ENCODE measurements at regions not wholly inside any gene's neighbourhood (a gene's known extent, or its start where the extent isn't known, plus 50 kb on each side); places are given as distances from the start of the nearest gene placed in this dataset.

DNA sequence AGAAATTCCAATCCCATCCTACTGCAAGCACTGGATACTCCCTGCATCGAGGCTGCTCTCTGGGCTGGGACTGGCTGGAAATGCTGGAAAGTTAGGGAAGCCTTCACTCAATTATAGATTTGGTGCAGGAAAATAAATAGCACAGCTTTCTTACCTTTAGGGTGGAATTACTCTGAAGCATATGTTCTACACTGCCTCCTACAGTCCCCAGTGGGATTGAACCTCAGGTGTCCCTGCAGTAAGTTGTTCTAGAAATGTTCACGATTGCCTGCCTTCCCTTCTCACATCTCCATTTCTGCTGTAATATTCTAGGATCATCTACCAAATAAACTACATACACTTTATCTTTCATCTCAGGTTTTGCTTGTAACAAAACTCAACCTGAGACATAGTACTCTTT lies 536.7 kb upstream of the LMCD1 start:
- no peaks in the 10 kb centered on the region for H3K9me3 ChIP-seq (ENCODE audit: control insufficient read depth in 3 of 3, low read length in 3 of 3)
- H3K27me3 ChIP-seq (ENCODE audit: control insufficient read depth in 3 of 3, insufficient read depth in 3 of 3, low read length in 3 of 3): no peaks in the 10 kb centered on the region
- H3K36me3 ChIP-seq (ENCODE audit: control insufficient read depth in 3 of 3, insufficient read depth in 3 of 3, low read length in 3 of 3): no peaks in the 10 kb centered on the region
- H3K4me1 ChIP-seq (ENCODE audit: control insufficient read depth in 3 of 3, insufficient read depth in 3 of 3, low read length in 3 of 3): no peaks in the 10 kb centered on the region
- H3K4me3 ChIP-seq (ENCODE audit: low read length in 3 of 3): no peak overlapping the region
- no peak overlapping the region for H3K9ac ChIP-seq (ENCODE audit: low read depth in 1 of 3, low read length in 3 of 3)
- H3K27ac ChIP-seq (ENCODE audit: low read depth, low read length): no peak overlapping the region

DNA sequence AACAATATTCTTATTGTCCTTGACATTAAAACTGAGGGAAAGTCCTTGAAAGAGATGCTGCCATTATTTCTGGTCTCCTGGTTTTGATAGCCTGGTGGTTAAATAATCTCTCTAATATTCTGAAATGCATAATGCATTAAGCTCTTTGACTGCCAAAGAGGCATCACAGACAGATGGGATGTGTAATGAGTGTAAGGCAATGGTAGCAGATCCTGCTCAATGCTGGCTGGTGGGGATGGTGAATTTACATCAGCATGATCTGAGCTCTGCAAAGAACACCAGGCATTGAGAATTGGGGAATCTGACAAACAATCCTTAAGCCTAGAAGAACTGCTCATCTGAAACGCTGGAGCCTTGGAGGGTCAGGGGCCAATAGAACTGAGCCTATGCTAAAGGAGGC lies 528.6 kb upstream of the LMCD1 start:
- H3K9ac ChIP-seq (ENCODE audit: low read depth in 1 of 3, low read length in 3 of 3): no peak overlapping the region
- no peaks in the 10 kb centered on the region for H3K36me3 ChIP-seq (ENCODE audit: control insufficient read depth in 3 of 3, insufficient read depth in 3 of 3, low read length in 3 of 3)
- H3K4me3 ChIP-seq (ENCODE audit: low read length in 3 of 3): no peak overlapping the region
- no peaks in the 10 kb centered on the region for H3K27me3 ChIP-seq (ENCODE audit: control insufficient read depth in 3 of 3, insufficient read depth in 3 of 3, low read length in 3 of 3)
- no peak overlapping the region for H3K27ac ChIP-seq (ENCODE audit: low read depth, low read length)
- H3K4me1 ChIP-seq (ENCODE audit: control insufficient read depth in 3 of 3, insufficient read depth in 3 of 3, low read length in 3 of 3): peaks cover 0 to 5% (median 0%) of the 10 kb centered on the region in 3 donors
- H3K9me3 ChIP-seq (ENCODE audit: control insufficient read depth in 3 of 3, low read length in 3 of 3): no peaks in the 10 kb centered on the region

DNA sequence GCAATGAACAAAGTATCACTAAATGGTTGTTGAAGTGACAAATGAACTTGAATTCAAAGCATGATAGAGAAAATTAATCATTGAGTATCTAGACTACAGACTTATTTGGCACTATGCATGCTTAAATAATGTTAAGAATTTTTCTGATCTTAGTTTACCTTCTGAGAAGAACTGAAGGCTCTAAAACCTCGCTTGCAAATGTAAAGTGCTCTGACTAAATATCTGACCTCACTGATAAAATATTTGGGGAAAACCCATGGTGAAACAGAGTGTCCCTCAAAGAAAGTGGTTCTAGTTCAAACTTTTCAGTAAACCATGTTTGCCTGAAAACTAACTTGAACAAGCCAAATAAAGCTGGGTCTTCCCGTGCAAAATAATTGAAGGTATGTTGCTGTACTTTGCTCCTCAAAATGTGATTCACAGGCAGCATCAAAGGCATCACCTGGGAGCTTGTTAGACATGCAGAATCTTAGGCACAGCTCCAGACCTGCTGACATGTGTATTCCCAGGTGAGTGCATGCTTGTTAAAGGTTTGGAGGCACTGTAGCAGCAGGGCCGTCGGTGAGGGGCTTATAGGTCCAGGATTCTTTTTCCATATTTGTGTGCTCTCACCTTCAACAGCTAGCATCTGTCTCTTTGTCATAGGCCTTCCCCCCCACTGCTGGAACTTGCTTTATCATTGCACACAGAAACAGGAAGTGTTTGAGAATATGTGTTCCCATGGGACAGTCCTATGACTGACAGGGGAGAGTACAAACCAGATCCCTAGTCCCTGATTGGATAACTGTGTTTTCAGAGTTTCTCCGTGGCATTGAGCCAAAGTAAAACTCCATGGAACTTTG lies 524.2 kb upstream of the LMCD1 start:
- no peak overlapping the region for H3K9ac ChIP-seq (ENCODE audit: low read depth in 1 of 3, low read length in 3 of 3)
- no peak overlapping the region for H3K4me3 ChIP-seq (ENCODE audit: low read length in 3 of 3)
- H3K27ac ChIP-seq (ENCODE audit: low read depth, low read length): no peak overlapping the region
- no peaks in the 10 kb centered on the region for H3K36me3 ChIP-seq (ENCODE audit: control insufficient read depth in 3 of 3, insufficient read depth in 3 of 3, low read length in 3 of 3)
- no peaks in the 10 kb centered on the region for H3K27me3 ChIP-seq (ENCODE audit: control insufficient read depth in 3 of 3, insufficient read depth in 3 of 3, low read length in 3 of 3)
- H3K9me3 ChIP-seq (ENCODE audit: control insufficient read depth in 3 of 3, low read length in 3 of 3): no peaks in the 10 kb centered on the region
- peaks cover 0 to 7% (median 0%) of the 10 kb centered on the region in 3 donors for H3K4me1 ChIP-seq (ENCODE audit: control insufficient read depth in 3 of 3, insufficient read depth in 3 of 3, low read length in 3 of 3)

DNA sequence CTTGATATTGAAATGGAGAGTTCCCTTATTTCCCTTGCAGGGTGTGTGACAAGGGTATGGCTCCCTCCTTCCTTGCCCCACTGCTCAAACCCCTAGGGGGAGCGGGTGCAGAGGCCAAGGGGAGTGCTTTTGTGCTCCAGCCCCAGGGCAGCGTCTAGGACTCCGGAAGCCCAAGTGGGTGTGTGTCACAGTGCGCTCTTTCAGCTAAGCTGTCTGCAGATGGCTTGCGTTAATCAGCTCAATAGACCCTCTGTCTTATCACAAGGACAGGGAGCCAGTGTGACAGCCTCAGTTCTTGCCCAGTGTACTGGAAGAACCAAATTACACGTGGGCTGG lies 523.6 kb upstream of the LMCD1 start:
- H3K4me1 ChIP-seq (ENCODE audit: control insufficient read depth in 3 of 3, insufficient read depth in 3 of 3, low read length in 3 of 3): peaks cover 0 to 7% (median 0%) of the 10 kb centered on the region in 3 donors
- H3K27ac ChIP-seq (ENCODE audit: low read depth, low read length): no peak overlapping the region
- no peaks in the 10 kb centered on the region for H3K36me3 ChIP-seq (ENCODE audit: control insufficient read depth in 3 of 3, insufficient read depth in 3 of 3, low read length in 3 of 3)
- no peaks in the 10 kb centered on the region for H3K9me3 ChIP-seq (ENCODE audit: control insufficient read depth in 3 of 3, low read length in 3 of 3)
- H3K27me3 ChIP-seq (ENCODE audit: control insufficient read depth in 3 of 3, insufficient read depth in 3 of 3, low read length in 3 of 3): no peaks in the 10 kb centered on the region
- H3K9ac ChIP-seq (ENCODE audit: low read depth in 1 of 3, low read length in 3 of 3): no peak overlapping the region
- no peak overlapping the region for H3K4me3 ChIP-seq (ENCODE audit: low read length in 3 of 3)

DNA sequence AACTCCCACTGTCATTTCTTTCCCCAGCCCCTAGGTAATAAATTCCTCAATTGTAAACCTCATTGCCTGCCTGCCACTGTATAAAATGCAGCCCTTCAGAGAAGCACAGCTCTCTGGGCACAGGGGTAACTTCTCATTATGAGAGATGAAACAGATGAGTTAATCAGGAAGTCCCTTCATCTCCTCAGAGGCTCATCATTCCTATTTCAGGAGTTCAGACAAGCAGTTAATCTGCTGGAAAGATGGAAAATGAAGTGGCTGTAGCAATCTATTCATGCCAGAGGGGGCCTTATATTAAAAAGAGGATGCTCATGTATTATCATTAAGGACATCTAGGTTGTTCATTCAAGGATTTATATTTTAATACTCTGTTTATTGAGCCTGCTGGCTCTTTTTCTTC lies 519.5 kb upstream of the LMCD1 start:
- H3K27me3 ChIP-seq (ENCODE audit: control insufficient read depth in 3 of 3, insufficient read depth in 3 of 3, low read length in 3 of 3): no peaks in the 10 kb centered on the region
- H3K36me3 ChIP-seq (ENCODE audit: control insufficient read depth in 3 of 3, insufficient read depth in 3 of 3, low read length in 3 of 3): no peaks in the 10 kb centered on the region
- H3K4me1 ChIP-seq (ENCODE audit: control insufficient read depth in 3 of 3, insufficient read depth in 3 of 3, low read length in 3 of 3): peaks cover 0 to 7% (median 0%) of the 10 kb centered on the region in 3 donors
- H3K9ac ChIP-seq (ENCODE audit: low read depth in 1 of 3, low read length in 3 of 3): no peak overlapping the region
- H3K27ac ChIP-seq (ENCODE audit: low read depth, low read length): no peak overlapping the region
- no peak overlapping the region for H3K4me3 ChIP-seq (ENCODE audit: low read length in 3 of 3)
- no peaks in the 10 kb centered on the region for H3K9me3 ChIP-seq (ENCODE audit: control insufficient read depth in 3 of 3, low read length in 3 of 3)

DNA sequence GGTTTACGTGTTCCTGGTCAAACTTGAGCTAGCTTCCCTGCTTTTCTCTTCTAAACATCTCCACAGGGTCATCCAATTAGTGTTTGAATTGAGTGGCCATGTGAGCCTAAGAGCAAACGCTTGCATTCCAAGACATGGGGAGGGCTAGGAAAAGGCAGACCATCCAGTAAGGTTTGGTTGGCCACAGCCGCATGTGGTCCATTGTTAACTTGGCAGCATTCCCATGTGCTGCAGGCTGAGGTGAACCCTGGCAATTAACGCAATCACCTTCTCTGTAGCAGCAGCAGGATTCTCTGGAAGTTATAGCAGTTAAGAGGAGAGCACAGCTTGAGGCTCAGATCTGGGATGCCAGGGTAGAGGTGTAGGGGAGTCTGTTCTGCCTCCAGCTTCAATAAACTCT lies 502.2 kb upstream of the LMCD1 start:
- Histone ChIP-seq H3K4me1 (ENCODE audit: control insufficient read depth in 3 of 3, insufficient read depth in 3 of 3, low read length in 3 of 3) (no peaks in the 10 kb centered on the region), H3K27me3 (ENCODE audit: control insufficient read depth in 3 of 3, insufficient read depth in 3 of 3, low read length in 3 of 3) (no peaks in the 10 kb centered on the region), H3K36me3 (ENCODE audit: control insufficient read depth in 3 of 3, insufficient read depth in 3 of 3, low read length in 3 of 3) (no peaks in the 10 kb centered on the region), H3K9me3 (ENCODE audit: control insufficient read depth in 3 of 3, low read length in 3 of 3) (peaks cover 0 to 3% (median 0%) of the 10 kb centered on the region in 3 donors), H3K9ac (ENCODE audit: low read depth in 1 of 3, low read length in 3 of 3) (no peak overlapping the region), H3K27ac (ENCODE audit: low read depth, low read length) (no peak overlapping the region), H3K4me3 (ENCODE audit: low read length in 3 of 3) (no peak overlapping the region)

DNA sequence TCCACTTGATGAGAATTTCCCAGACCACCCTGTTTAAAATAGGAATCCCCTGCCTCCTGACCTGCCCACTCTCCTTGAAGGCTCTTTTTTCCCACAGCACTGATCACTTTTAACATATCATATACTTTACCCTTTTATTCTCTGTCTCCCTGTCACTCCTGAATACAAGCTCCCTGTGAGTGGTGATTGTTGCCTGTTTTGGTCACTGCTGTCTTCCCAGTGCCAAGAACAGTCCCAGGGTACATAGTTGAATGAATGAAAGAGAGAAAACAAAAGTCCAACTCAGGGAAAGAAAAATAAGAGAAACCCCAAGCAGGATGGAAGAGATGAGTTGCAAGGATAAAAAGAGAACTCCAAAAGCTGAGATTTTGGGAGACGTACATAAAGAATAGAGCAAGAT lies 500.3 kb upstream of the LMCD1 start:
- H3K27me3 ChIP-seq (ENCODE audit: control insufficient read depth in 3 of 3, insufficient read depth in 3 of 3, low read length in 3 of 3): no peaks in the 10 kb centered on the region
- H3K4me1 ChIP-seq (ENCODE audit: control insufficient read depth in 3 of 3, insufficient read depth in 3 of 3, low read length in 3 of 3): no peaks in the 10 kb centered on the region
- peaks cover 0 to 3% (median 0%) of the 10 kb centered on the region in 3 donors for H3K9me3 ChIP-seq (ENCODE audit: control insufficient read depth in 3 of 3, low read length in 3 of 3)
- no peaks in the 10 kb centered on the region for H3K36me3 ChIP-seq (ENCODE audit: control insufficient read depth in 3 of 3, insufficient read depth in 3 of 3, low read length in 3 of 3)
- no peak overlapping the region for H3K9ac ChIP-seq (ENCODE audit: low read depth in 1 of 3, low read length in 3 of 3)
- no peak overlapping the region for H3K27ac ChIP-seq (ENCODE audit: low read depth, low read length)
- no peak overlapping the region for H3K4me3 ChIP-seq (ENCODE audit: low read length in 3 of 3)

DNA sequence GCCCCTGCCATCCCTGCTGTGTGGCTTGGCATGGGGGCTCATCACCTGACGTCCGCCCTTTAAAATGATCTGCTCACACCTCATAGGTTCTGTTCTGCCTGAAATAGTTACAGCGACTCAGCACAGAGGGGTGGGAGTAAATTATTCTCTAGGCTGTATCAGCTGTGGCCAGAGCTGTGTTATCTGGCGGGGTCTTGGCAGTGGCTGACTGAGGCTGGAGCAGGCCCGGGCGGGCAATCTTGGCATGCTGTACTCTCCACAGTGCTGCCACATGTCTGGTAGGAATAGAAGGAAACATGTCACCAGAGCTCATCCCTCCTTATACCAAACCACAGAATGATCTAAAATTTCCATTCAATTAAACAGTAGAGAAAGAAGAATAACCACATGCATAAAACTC lies 499.9 kb upstream of the LMCD1 start:
- Histone ChIP-seq H3K27me3 (ENCODE audit: control insufficient read depth in 3 of 3, insufficient read depth in 3 of 3, low read length in 3 of 3) (no peaks in the 10 kb centered on the region), H3K4me3 (ENCODE audit: low read length in 3 of 3) (no peak overlapping the region), H3K27ac (ENCODE audit: low read depth, low read length) (no peak overlapping the region), H3K9me3 (ENCODE audit: control insufficient read depth in 3 of 3, low read length in 3 of 3) (peaks cover 0 to 3% (median 0%) of the 10 kb centered on the region in 3 donors), H3K36me3 (ENCODE audit: control insufficient read depth in 3 of 3, insufficient read depth in 3 of 3, low read length in 3 of 3) (no peaks in the 10 kb centered on the region), H3K9ac (ENCODE audit: low read depth in 1 of 3, low read length in 3 of 3) (no peak overlapping the region), H3K4me1 (ENCODE audit: control insufficient read depth in 3 of 3, insufficient read depth in 3 of 3, low read length in 3 of 3) (no peaks in the 10 kb centered on the region)

DNA sequence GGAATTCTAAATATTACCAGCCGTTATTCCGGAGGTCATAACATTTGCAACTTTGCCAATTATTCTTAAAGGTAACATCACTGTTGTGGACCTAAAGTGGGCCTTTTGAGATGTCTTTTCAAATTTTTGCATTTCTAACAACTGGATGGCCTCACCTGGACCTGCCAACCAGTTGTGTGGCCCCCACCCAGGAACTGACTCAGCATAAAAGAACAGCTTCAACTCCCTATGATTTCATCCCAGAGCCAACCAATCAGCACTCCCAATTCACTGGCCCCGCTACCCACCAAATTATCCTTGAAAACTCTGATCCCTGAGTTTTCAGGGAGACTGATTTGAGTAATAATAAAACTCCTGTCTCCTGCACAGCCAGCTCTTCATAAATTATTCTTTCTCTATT lies 489.7 kb upstream of the LMCD1 start:
- Histone ChIP-seq H3K9me3 (ENCODE audit: control insufficient read depth in 3 of 3, low read length in 3 of 3) (peaks cover 0 to 7% (median 0%) of the 10 kb centered on the region in 3 donors), H3K36me3 (ENCODE audit: control insufficient read depth in 3 of 3, insufficient read depth in 3 of 3, low read length in 3 of 3) (no peaks in the 10 kb centered on the region), H3K4me1 (ENCODE audit: control insufficient read depth in 3 of 3, insufficient read depth in 3 of 3, low read length in 3 of 3) (no peaks in the 10 kb centered on the region), H3K4me3 (ENCODE audit: low read length in 3 of 3) (no peak overlapping the region), H3K9ac (ENCODE audit: low read depth in 1 of 3, low read length in 3 of 3) (no peak overlapping the region), H3K27ac (ENCODE audit: low read depth, low read length) (no peak overlapping the region), H3K27me3 (ENCODE audit: control insufficient read depth in 3 of 3, insufficient read depth in 3 of 3, low read length in 3 of 3) (no peaks in the 10 kb centered on the region)

DNA sequence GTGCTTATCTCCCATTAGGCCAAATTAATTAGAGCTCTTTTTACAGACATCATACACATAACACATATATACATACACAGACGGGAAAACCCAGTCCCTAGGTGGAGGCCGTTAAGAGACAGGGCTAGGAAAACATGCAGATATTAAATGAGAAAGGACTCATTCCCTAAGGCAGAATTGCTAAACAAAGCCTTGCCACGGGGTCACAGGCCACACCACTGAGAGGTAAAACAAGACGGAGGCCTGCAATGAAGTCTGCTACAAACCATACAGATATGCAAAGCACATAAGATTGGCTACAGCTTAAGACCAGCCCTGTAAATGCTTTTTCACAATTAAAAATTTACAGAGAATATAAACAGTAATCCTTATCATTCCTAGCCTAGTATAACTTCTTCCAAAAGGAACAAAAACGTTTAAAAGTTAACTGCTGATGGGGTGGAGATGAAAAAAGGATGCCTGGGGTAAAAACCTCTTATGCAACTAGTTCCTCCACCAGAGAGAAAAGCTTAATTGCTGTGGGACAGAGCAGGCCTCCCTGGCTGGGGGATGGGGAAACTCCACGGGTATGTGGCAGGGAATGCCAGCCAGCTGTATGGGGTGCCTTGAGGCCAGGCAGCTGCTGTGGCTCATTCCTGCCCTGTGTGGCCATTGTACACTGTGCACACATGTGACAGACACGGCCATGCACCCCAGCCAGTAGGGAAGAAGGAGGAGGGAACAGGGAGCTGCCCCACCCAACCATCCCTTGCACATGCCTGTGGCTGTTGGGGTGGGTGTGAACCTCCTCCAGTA lies 481.4 kb upstream of the LMCD1 start:
- H3K4me1 ChIP-seq (ENCODE audit: control insufficient read depth in 3 of 3, insufficient read depth in 3 of 3, low read length in 3 of 3): no peaks in the 10 kb centered on the region
- no peak overlapping the region for H3K27ac ChIP-seq (ENCODE audit: low read depth, low read length)
- H3K9me3 ChIP-seq (ENCODE audit: control insufficient read depth in 3 of 3, low read length in 3 of 3): peaks cover 0 to 9% (median 4%) of the 10 kb centered on the region in 3 donors
- no peak overlapping the region for H3K4me3 ChIP-seq (ENCODE audit: low read length in 3 of 3)
- no peaks in the 10 kb centered on the region for H3K27me3 ChIP-seq (ENCODE audit: control insufficient read depth in 3 of 3, insufficient read depth in 3 of 3, low read length in 3 of 3)
- no peaks in the 10 kb centered on the region for H3K36me3 ChIP-seq (ENCODE audit: control insufficient read depth in 3 of 3, insufficient read depth in 3 of 3, low read length in 3 of 3)
- no peak overlapping the region for H3K9ac ChIP-seq (ENCODE audit: low read depth in 1 of 3, low read length in 3 of 3)
